ENCODE measurements at regions not wholly inside any gene's neighbourhood (a gene's known extent, or its start where the extent isn't known, plus 50 kb on each side); places are given as distances from the start of the nearest gene placed in this dataset.

GRCh38 chr17:14712611-14713021 is 411.7 kb downstream of the HS3ST3B1 start:
- Histone ChIP-seq H3K14ac (ENCODE audit: insufficient read length) (no peak overlapping the region), H3K9ac (replicated peaks in 1 of 4; ENCODE audit: extremely low read depth in 1 of 4, low read depth in 3 of 4, low read length in 3 of 4) (no peak overlapping the region), H3K4ac (replicated peaks; ENCODE audit: insufficient read length, low read depth, low read length) (no peak overlapping the region), H3K23ac (ENCODE audit: insufficient read length) (no peak overlapping the region), H3K79me2 (ENCODE audit: control insufficient read depth in 1 of 2, insufficient read depth in 2 of 2, low read length in 2 of 2) (no peaks in the 10 kb centered on the region), H2AFZ (ENCODE audit: low read length) (no peak overlapping the region), H3K56ac (replicated peaks; ENCODE audit: insufficient read length, low read depth, low read length) (no peak overlapping the region), H3K79me1 (ENCODE audit: low read depth, low read length) (no peaks in the 10 kb centered on the region), H4K91ac (replicated peaks; ENCODE audit: insufficient read length, low read length) (no peak overlapping the region), H3K18ac (ENCODE audit: extremely low read depth, low read length) (no peak overlapping the region), H3K4me3 (ENCODE audit: extremely low read depth in 1 of 4, insufficient read depth in 2 of 4, low read depth in 3 of 4, low read length in 4 of 4) (no peak overlapping the region), H2BK120ac (replicated peaks; ENCODE audit: low read depth, low read length) (no peak overlapping the region), H3K36me3 (ENCODE audit: control insufficient read depth in 2 of 4, insufficient read depth in 4 of 4, low read length in 3 of 4) (no peaks in the 10 kb centered on the region), H3K4me2 (ENCODE audit: insufficient read depth in 1 of 2, low read depth in 2 of 2, low read length in 2 of 2) (no peak overlapping the region), H2AK5ac (ENCODE audit: low read depth, low read length) (no peak overlapping the region), H3K4me1 (replicated peaks in 1 of 4; ENCODE audit: control insufficient read depth in 3 of 4, insufficient read depth in 4 of 4, low read length in 3 of 4) (no peaks in the 10 kb centered on the region), H4K20me1 (replicated peaks in 1 of 2; ENCODE audit: control insufficient read depth in 1 of 2, insufficient read depth in 2 of 2, low read length in 2 of 2) (no peaks in the 10 kb centered on the region), H3K27ac (ENCODE audit: low read depth, low read length) (no peak overlapping the region), H2BK12ac (ENCODE audit: low read depth, low read length) (no peak overlapping the region), H3K23me2 (ENCODE audit: low read depth, low read length) (no peaks in the 10 kb centered on the region), H4K8ac (ENCODE audit: extremely low read depth, insufficient read depth, low read length) (no peak overlapping the region), H3K27me3 (replicated peaks in 1 of 4; ENCODE audit: control insufficient read depth in 3 of 4, extremely low read depth in 1 of 4, insufficient read depth in 3 of 4, low read length in 3 of 4) (no peaks in the 10 kb centered on the region), H2BK15ac (ENCODE audit: low read length) (no peak overlapping the region), H3K9me3 (ENCODE audit: insufficient read depth in 2 of 2, low read depth in 1 of 2, low read length in 1 of 2) (no peaks in the 10 kb centered on the region), H2BK5ac (ENCODE audit: low read depth, low read length) (no peak overlapping the region), H4K5ac (ENCODE audit: insufficient read length, low read depth, low read length) (no peak overlapping the region), H2BK20ac (ENCODE audit: low read length) (no peak overlapping the region)
- ChIA-PET POLR2A (ENCODE audit: partially characterized antibody) (no interaction called here), CTCF (ENCODE audit: partially characterized antibody) (no interaction called here)
- FAIRE-seq (no peak), DNase-seq (ENCODE audit: low read depth in 1 of 2, low spot score in 2 of 2) (no peak)
- WGBS, 2 experiments (ENCODE audit: extremely low coverage in 1 of 2, insufficient coverage in 1 of 2, insufficient read length in 1 of 2, insufficient replicate concordance in 2 of 2, low coverage in 1 of 2, low lambda C conversion rate in 2 of 2, missing lambda C conversion rate in 1 of 2): 92% methylated on average over 1 of the region's 1 CpG; no CpG with 5 or more reads in 1 of the 2 experiments
- TF ChIP-seq SRF (IDR thresholded peaks at IDR 0.05; ENCODE audit: low read depth, low read length): no peak
- TF ChIP-seq CEBPB (IDR thresholded peaks at IDR 0.05; ENCODE audit: low read depth, low read length): peak; percentile 23; the same call in 1 of the 2 replicates
- no peak for TF ChIP-seq SIRT6 (IDR thresholded peaks at IDR 0.05; ENCODE audit: low read length)
- TF ChIP-seq RXRA (IDR thresholded peaks at IDR 0.05; ENCODE audit: insufficient read depth, low read depth, low read length): no peak

Measured in H1 (cell line).